GM12864 (cell line): ENCODE measurements at regions not wholly inside any gene's neighbourhood (a gene's known extent, or its start where the extent isn't known, plus 50 kb on each side); places are given as distances from the start of the nearest gene placed in this dataset.

ENCODE experiments used
- DNase-seq: peaks from one replicate; pipeline ENCODE4 v3.0.0-alpha.2; 2011; ENCODE audit warnings: low read depth
- H3K4me3 ChIP-seq: 2 replicates; pipeline ENCODE4 v1.5.1; 2011; ENCODE audit warnings: mild to moderate bottlenecking, low read depth, low read length, control low read depth
- CTCF ChIP-seq: IDR thresholded peaks from 2 replicates; pipeline ENCODE4 v1.5.1; 2011; ENCODE audit warnings: low read depth, mild to moderate bottlenecking, moderate library complexity, low read length, control low read depth, inconsistent platforms; ENCODE audit errors: missing control alignments

DNA sequence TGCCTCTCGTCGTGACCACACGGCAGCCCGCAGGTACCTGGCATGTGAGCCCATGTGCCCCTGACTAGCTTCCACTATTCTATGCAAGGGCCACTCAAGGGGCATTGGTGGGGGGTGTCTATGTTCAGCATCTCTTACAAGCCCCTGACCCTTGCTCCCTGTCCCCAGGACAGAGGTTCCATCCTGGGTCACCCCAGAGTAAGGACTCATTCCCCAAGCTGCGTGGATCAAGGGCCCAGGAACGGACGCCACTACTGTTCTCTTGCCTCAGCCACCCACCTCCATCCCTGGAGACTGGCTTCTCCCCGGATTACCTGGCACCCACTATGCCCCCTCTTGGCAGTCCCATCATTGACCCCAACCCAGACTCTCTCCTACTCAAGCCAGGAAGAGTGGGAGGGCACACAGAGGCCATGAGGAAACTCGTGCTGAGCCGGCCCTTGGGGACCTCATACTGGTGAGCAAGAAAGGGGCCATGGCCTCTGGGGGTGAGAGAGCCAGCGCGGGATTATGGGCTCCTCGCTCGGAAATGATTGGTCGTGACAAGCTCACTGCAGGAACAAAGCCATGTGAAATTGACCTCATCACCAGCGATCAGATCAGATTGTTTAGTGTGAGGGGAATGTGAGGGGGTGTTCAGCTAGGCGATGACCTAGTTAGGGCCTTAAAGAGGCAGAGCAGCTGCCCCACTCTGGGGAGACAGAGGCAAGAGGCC, 50.1 kb upstream of the PJA1 start:
- no peak for DNase-seq
- no peak overlapping the region for H3K4me3 ChIP-seq
- TF ChIP-seq CTCF, result no peak
